CD8-positive, alpha-beta memory T cell (primary cell): ENCODE measurements at regions not wholly inside any gene's neighbourhood (a gene's known extent, or its start where the extent isn't known, plus 50 kb on each side); places are given as distances from the start of the nearest gene placed in this dataset.
"Not testable (repeated sequence)": the region's sequence is repeated elsewhere in the genome, so short reads cannot be mapped to it uniquely, and the experiment has no call there.

ENCODE experiments used
- CTCF ChIA-PET: fragments of 350-600 bp; sonication (Branson Sonifier 250); formaldehyde crosslinking; loops from one replicate; lab custom pipeline; 2021; ENCODE audit warnings: antibody characterized with exemption; lab: Charles Lee
- POLR2A ChIA-PET: fragments of 350-600 bp; sonication (Branson Sonifier 250); formaldehyde crosslinking; loops from one replicate; lab custom pipeline; 2021; ENCODE audit warnings: antibody characterized with exemption; lab: Charles Lee
- DNase-seq, 5 donors: peaks; one replicate each; pipeline versions ENCODE4 v3.0.0 to v3.0.0-alpha.2; 2020 to 2022; ENCODE audit warnings: mixed read lengths in 1 of 5
- H3K27ac ChIP-seq: one replicate; pipeline ENCODE4 v1.7.0; 2013; ENCODE audit warnings: low read depth, mild to moderate bottlenecking, low read length, moderate library complexity
- H3K27me3 ChIP-seq: 2 replicates; pipeline ENCODE4 v1.7.0; 2013; ENCODE audit warnings: low read length, mild to moderate bottlenecking; ENCODE audit not compliant: insufficient read depth, poor library complexity, severe bottlenecking
- H3K36me3 ChIP-seq: 2 replicates; pipeline ENCODE4 v1.7.0; 2013; ENCODE audit warnings: mild to moderate bottlenecking, low read length, moderate library complexity; ENCODE audit not compliant: insufficient read depth
- H3K4me1 ChIP-seq: 2 replicates; pipeline ENCODE4 v1.7.0; 2013; ENCODE audit warnings: mild to moderate bottlenecking, low read length, moderate library complexity; ENCODE audit not compliant: insufficient read depth
- H3K4me3 ChIP-seq: 2 replicates; pipeline ENCODE4 v1.7.0; 2013; ENCODE audit warnings: mild to moderate bottlenecking, low read length
- H3K9me3 ChIP-seq: 2 replicates; pipeline ENCODE4 v1.7.0; 2013; ENCODE audit warnings: mild to moderate bottlenecking, low read length
- H3K27ac Mint-ChIP-seq, 8 donors: one replicate each; pipeline ENCODE4 v1.8.0; 2020 to 2021; ENCODE audit warnings: mixed read lengths in 8 of 8, mild to moderate bottlenecking in 6 of 8, inconsistent platforms in 3 of 8, moderate library complexity in 3 of 8
- H3K27me3 Mint-ChIP-seq, 2 donors: one replicate each; pipeline ENCODE4 v1.8.0; 2020 to 2021; ENCODE audit warnings: mixed read lengths in 2 of 2, mild to moderate bottlenecking in 1 of 2, moderate library complexity in 1 of 2
- H3K36me3 Mint-ChIP-seq, 3 donors: one replicate each; pipeline ENCODE4 v1.8.0; 2020 to 2021; ENCODE audit warnings: mixed read lengths in 3 of 3, inconsistent platforms in 1 of 3, mild to moderate bottlenecking in 1 of 3
- H3K4me1 Mint-ChIP-seq, 3 donors: one replicate each; pipeline ENCODE4 v1.8.0; 2020 to 2021; ENCODE audit warnings: mixed read lengths in 3 of 3, inconsistent platforms in 1 of 3, mild to moderate bottlenecking in 1 of 3
- H3K4me3 Mint-ChIP-seq, 7 donors: one replicate each; pipeline ENCODE4 v1.8.0; 2020 to 2021; ENCODE audit warnings: mixed read lengths in 7 of 7, mild to moderate bottlenecking in 6 of 7, moderate library complexity in 4 of 7, inconsistent platforms in 2 of 7
- H3K9me3 Mint-ChIP-seq, 5 donors: one replicate each; pipeline ENCODE4 v1.8.0; 2020 to 2022; ENCODE audit warnings: mixed read lengths in 5 of 5, mild to moderate bottlenecking in 3 of 5, moderate library complexity in 2 of 5, inconsistent platforms in 1 of 5

GRCh38 chr3:18987070-18987469, 161.2 kb upstream of the KCNH8 start:
- Mint-ChIP-seq H3K4me3 (no peak overlapping the region), H3K36me3 (no peaks in the 10 kb centered on the region), H3K27me3 (peaks cover 3 to 19% of the 10 kb centered on the region in 2 donors), H3K4me1 (peaks cover 0 to 9% (median 0%) of the 10 kb centered on the region in 3 donors), H3K27ac (no peak overlapping the region), H3K9me3 (peaks cover 0 to 2% (median 0%) of the 10 kb centered on the region in 5 donors)
- no peaks in the 10 kb centered on the region for H3K36me3 ChIP-seq
- no peaks in the 10 kb centered on the region for H3K9me3 ChIP-seq
- DNase-seq = no peak
- no peaks in the 10 kb centered on the region for H3K4me1 ChIP-seq
- no peaks in the 10 kb centered on the region for H3K27me3 ChIP-seq
- H3K4me3 ChIP-seq = no peak overlapping the region
- ChIA-PET CTCF (no interaction called here), POLR2A (no interaction called here)
- H3K27ac ChIP-seq = no peak overlapping the region

- no peaks in the 10 kb centered on the region for H3K27me3 ChIP-seq
- H3K4me1 ChIP-seq = no peaks in the 10 kb centered on the region
- H3K27ac Mint-ChIP-seq = no peak overlapping the region
- ChIA-PET POLR2A (no interaction called here), CTCF (no interaction called here)
- H3K9me3 ChIP-seq = no peaks in the 10 kb centered on the region
- H3K4me3 Mint-ChIP-seq = no peak overlapping the region
- H3K4me3 ChIP-seq = no peak overlapping the region
- H3K36me3 ChIP-seq = no peaks in the 10 kb centered on the region
- no peak for DNase-seq
- peaks cover 0 to 3% (median 2%) of the 10 kb centered on the region in 5 donors for H3K9me3 Mint-ChIP-seq
- H3K27ac ChIP-seq = no peak overlapping the region
- no peaks in the 10 kb centered on the region for H3K4me1 Mint-ChIP-seq
- peaks cover 0 to 4% of the 10 kb centered on the region in 2 donors for H3K27me3 Mint-ChIP-seq
- no peaks in the 10 kb centered on the region for H3K36me3 Mint-ChIP-seq
Measured at GRCh38 chr3:18982920-18983319, 165.4 kb upstream of the KCNH8 start.

DNA sequence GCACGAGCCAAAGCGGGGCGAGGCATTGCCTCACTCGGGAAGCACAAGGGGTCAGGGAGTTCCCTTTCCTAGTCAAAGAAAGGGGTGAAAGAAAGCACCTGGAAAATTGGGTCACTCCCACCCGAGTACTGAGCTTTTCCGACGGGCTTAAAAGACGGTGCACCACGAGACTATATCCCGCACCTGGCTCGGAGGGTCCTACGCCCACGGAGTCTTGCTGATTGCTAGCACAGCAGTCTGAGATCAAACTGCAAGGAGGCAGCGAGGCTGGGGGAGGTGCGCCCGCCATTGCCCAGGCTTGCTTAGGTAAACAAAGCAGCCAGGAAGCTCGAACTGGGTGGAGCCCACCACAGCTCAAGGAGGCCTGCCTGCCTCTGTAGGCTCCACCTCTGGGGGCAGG, 172.2 kb upstream of the KCNH8 start:
- DNase-seq, H3K4me3 Mint-ChIP-seq, H3K9me3 ChIP-seq, H3K4me3 ChIP-seq, H3K27me3 ChIP-seq, H3K27ac Mint-ChIP-seq, H3K4me1 Mint-ChIP-seq, POLR2A ChIA-PET, H3K36me3 ChIP-seq, CTCF ChIA-PET, H3K27ac ChIP-seq, H3K4me1 ChIP-seq: not testable (repeated sequence)
- Mint-ChIP-seq H3K27me3 (peaks cover 16% of the 10 kb centered on the region in 2 donors), H3K9me3 (peaks cover 7 to 27% (median 22%) of the 10 kb centered on the region in 5 donors), H3K36me3 (peaks cover 0 to 10% (median 0%) of the 10 kb centered on the region in 3 donors)

DNA sequence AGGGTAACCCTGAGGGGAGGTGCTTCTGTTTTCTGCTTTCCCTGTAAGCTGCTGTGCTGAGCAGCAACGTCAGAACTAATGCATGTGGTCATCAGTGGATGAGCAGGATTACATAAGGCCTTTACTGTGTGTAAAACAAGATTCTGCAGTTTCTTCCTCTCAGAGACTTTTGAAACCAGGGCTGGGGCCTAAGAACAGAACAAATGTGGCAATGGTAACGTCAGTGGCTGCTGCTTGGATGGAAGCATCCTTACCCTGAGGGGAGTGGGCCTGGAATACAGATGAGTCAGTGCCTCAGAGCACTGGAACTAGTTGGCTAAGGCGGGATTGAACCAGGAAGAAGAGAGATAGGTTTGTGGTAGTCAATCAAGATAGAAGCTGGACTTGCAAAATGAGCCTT, 180.2 kb upstream of the KCNH8 start:
- no peaks in the 10 kb centered on the region for H3K27me3 ChIP-seq
- H3K27ac ChIP-seq = no peak overlapping the region
- Mint-ChIP-seq H3K27me3 (peaks cover 2 to 6% of the 10 kb centered on the region in 2 donors), H3K27ac (no peak overlapping the region), H3K9me3 (peaks cover 3 to 12% (median 4%) of the 10 kb centered on the region in 5 donors), H3K36me3 (no peaks in the 10 kb centered on the region), H3K4me3 (no peak overlapping the region), H3K4me1 (peaks cover 0 to 2% (median 0%) of the 10 kb centered on the region in 3 donors)
- no peaks in the 10 kb centered on the region for H3K9me3 ChIP-seq
- DNase-seq = no peak
- CTCF ChIA-PET = no interaction called here
- H3K36me3 ChIP-seq = no peaks in the 10 kb centered on the region
- POLR2A ChIA-PET = no interaction called here
- no peak overlapping the region for H3K4me3 ChIP-seq
- H3K4me1 ChIP-seq = no peaks in the 10 kb centered on the region

DNA sequence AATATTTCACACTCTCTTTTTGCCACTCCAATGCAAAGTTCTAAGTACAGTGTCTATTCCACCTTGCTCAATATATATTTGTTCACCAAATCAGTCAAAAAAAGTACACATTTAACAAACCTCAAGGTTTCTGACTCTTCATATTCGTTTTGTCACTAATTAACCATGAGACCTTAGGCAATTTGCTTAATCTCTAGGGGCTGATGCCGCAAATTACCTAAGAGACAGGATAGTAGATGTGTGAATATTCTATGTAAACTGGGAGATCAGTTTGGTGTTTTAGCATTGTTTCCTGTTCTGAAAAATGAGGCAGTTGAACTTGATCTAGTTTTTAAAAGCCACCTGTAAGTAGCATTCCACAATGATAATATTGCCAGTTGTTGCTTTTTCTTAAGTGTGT, 182.5 kb upstream of the KCNH8 start:
- no peak for DNase-seq
- Histone ChIP-seq H3K9me3 (no peaks in the 10 kb centered on the region), H3K27ac (no peak overlapping the region), H3K4me1 (no peaks in the 10 kb centered on the region), H3K36me3 (no peaks in the 10 kb centered on the region), H3K27me3 (no peaks in the 10 kb centered on the region), H3K4me3 (no peak overlapping the region)
- Mint-ChIP-seq H3K27ac (no peak overlapping the region), H3K9me3 (peaks cover 0 to 3% (median 2%) of the 10 kb centered on the region in 5 donors), H3K4me3 (no peak overlapping the region), H3K36me3 (no peaks in the 10 kb centered on the region), H3K27me3 (peaks cover 2 to 6% of the 10 kb centered on the region in 2 donors), H3K4me1 (peaks cover 0 to 2% (median 0%) of the 10 kb centered on the region in 3 donors)
- ChIA-PET POLR2A (no interaction called here), CTCF (no interaction called here)

- CTCF ChIA-PET = no interaction called here
- H3K36me3 ChIP-seq = no peaks in the 10 kb centered on the region
- H3K9me3 ChIP-seq = no peaks in the 10 kb centered on the region
- DNase-seq = no peak
- peaks cover 3 to 6% of the 10 kb centered on the region in 2 donors for H3K27me3 Mint-ChIP-seq
- H3K27ac Mint-ChIP-seq = no peak overlapping the region
- POLR2A ChIA-PET = no interaction called here
- H3K4me1 ChIP-seq = no peaks in the 10 kb centered on the region
- no peak overlapping the region for H3K27ac ChIP-seq
- H3K4me3 ChIP-seq = no peak overlapping the region
- no peaks in the 10 kb centered on the region for H3K36me3 Mint-ChIP-seq
- H3K27me3 ChIP-seq = no peaks in the 10 kb centered on the region
- peaks cover 0 to 4% (median 3%) of the 10 kb centered on the region in 5 donors for H3K9me3 Mint-ChIP-seq
- no peak overlapping the region for H3K4me3 Mint-ChIP-seq
- peaks cover 0 to 2% (median 0%) of the 10 kb centered on the region in 3 donors for H3K4me1 Mint-ChIP-seq
Measured at GRCh38 chr3:18964640-18965039, 183.7 kb upstream of the KCNH8 start.

- ChIA-PET POLR2A (no interaction called here), CTCF (no interaction called here)
- peaks cover 3 to 5% of the 10 kb centered on the region in 2 donors for H3K27me3 Mint-ChIP-seq
- H3K4me1 ChIP-seq = no peaks in the 10 kb centered on the region
- no peaks in the 10 kb centered on the region for H3K9me3 ChIP-seq
- no peaks in the 10 kb centered on the region for H3K36me3 Mint-ChIP-seq
- H3K27ac Mint-ChIP-seq = no peak overlapping the region
- H3K27me3 ChIP-seq = no peaks in the 10 kb centered on the region
- no peak overlapping the region for H3K27ac ChIP-seq
- H3K9me3 Mint-ChIP-seq = peaks cover 0 to 2% (median 0%) of the 10 kb centered on the region in 5 donors
- no peaks in the 10 kb centered on the region for H3K4me1 Mint-ChIP-seq
- no peaks in the 10 kb centered on the region for H3K36me3 ChIP-seq
- H3K4me3 ChIP-seq = no peak overlapping the region
- DNase-seq = no peak
- no peak overlapping the region for H3K4me3 Mint-ChIP-seq
Measured at GRCh38 chr3:18951333-18951732, 197.0 kb upstream of the KCNH8 start.

DNA sequence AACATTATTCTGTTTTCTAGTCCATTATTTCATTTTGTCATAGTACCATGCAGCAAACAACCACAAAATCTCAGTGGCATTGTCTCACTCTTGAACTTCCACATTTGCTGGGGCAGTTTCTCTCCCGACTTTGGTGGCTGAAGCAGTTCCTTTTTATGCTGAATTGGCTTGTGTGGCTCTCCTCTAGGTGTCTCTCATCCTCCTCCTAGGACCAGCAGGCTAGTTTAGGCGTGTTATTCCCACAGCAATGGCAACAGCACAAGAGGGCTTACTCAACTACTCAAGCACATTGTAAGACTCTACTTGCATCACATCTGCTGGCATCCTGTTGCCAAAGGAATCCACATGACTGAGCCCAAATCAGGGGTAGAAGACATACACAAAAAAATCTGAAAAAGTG, 201.8 kb upstream of the KCNH8 start:
- H3K27me3 Mint-ChIP-seq = peaks cover 3 to 4% of the 10 kb centered on the region in 2 donors
- no peaks in the 10 kb centered on the region for H3K4me1 Mint-ChIP-seq
- no peak overlapping the region for H3K27ac Mint-ChIP-seq

More for the DNA sequence above, 201.8 kb upstream of the KCNH8 start:
- Mint-ChIP-seq H3K9me3 (peaks cover 0 to 2% (median 0%) of the 10 kb centered on the region in 5 donors), H3K36me3 (no peaks in the 10 kb centered on the region), H3K4me3 (no peak overlapping the region)
- Histone ChIP-seq H3K4me1 (no peaks in the 10 kb centered on the region), H3K4me3 (no peak overlapping the region), H3K27me3 (no peaks in the 10 kb centered on the region), H3K9me3 (no peaks in the 10 kb centered on the region), H3K27ac (no peak overlapping the region), H3K36me3 (no peaks in the 10 kb centered on the region)
- POLR2A ChIA-PET = no interaction called here
- CTCF ChIA-PET = no interaction called here
- DNase-seq = no peak
